WTC11 (cell line): ENCODE measurements at regions not wholly inside any gene's neighbourhood (a gene's known extent, or its start where the extent isn't known, plus 50 kb on each side); places are given as distances from the start of the nearest gene placed in this dataset.

Source experiments
- ATAC-seq: fragments of 200-7000 bp; cut with Tn5 transposase; 2 replicates; pipeline ENCODE4 v1.10.0; 2021; ENCODE audit warnings: mild to moderate bottlenecking, moderate library complexity
- CTCF ChIA-PET: fragments of 300-600 bp; sonication (Branson Sonifier 250); formaldehyde crosslinking; loops from one replicate; lab custom pipeline; 2021; ENCODE audit warnings: antibody characterized with exemption; lab: Charles Lee
- POLR2A ChIA-PET: fragments of 350-600 bp; sonication (Branson Sonifier 250); formaldehyde crosslinking; loops from one replicate; lab custom pipeline; 2021; ENCODE audit warnings: antibody characterized with exemption; lab: Charles Lee
- DNase-seq: peaks from one replicate; pipeline ENCODE4 v3.0.0; 2021; ENCODE audit warnings: low spot score
- H3K27ac Mint-ChIP-seq: 2 replicates; pipeline ENCODE4 v1.8.0; 2021; ENCODE audit warnings: mixed read lengths
- H3K27me3 Mint-ChIP-seq: 2 replicates; pipeline ENCODE4 v1.8.0; 2021; ENCODE audit warnings: low read depth, mild to moderate bottlenecking, moderate library complexity, mixed read lengths
- H3K36me3 Mint-ChIP-seq: 2 replicates; pipeline ENCODE4 v1.8.0; 2021; ENCODE audit warnings: mixed read lengths
- H3K4me1 Mint-ChIP-seq: 2 replicates; pipeline ENCODE4 v1.8.0; 2022; ENCODE audit warnings: mixed read lengths
- H3K4me3 Mint-ChIP-seq: 2 replicates; pipeline ENCODE4 v1.8.0; 2021; ENCODE audit warnings: mild to moderate bottlenecking, moderate library complexity, mixed read lengths
- H3K9me3 Mint-ChIP-seq: 2 replicates; pipeline ENCODE4 v1.8.0; 2021; ENCODE audit warnings: mixed read lengths
- ATF1 ChIP-seq: sonication (generic); formaldehyde crosslinking; IDR thresholded peaks from 2 replicates; pipeline ENCODE4 v1.8.1; 2023; ENCODE audit warnings: mild to moderate bottlenecking, moderate library complexity, missing genetic modification reagents
- EMX1 ChIP-seq: fragments of 250-450 bp; sonication (Bioruptor Pico); IDR thresholded peaks from 2 replicates; pipeline ENCODE4 v1.8.0; 2021; ENCODE audit warnings: mild to moderate bottlenecking
- FOXK1 ChIP-seq: sonication (generic); formaldehyde crosslinking; IDR thresholded peaks from 2 replicates; pipeline ENCODE4 v1.8.0; 2022; ENCODE audit warnings: mild to moderate bottlenecking, moderate library complexity, missing genetic modification reagents
- GABPB1 ChIP-seq: sonication (generic); formaldehyde crosslinking; IDR thresholded peaks from 2 replicates; pipeline ENCODE4 v1.8.1; 2023; ENCODE audit warnings: mild to moderate bottlenecking, missing genetic modification reagents
- IRF2 ChIP-seq: sonication (generic); formaldehyde crosslinking; IDR thresholded peaks from 2 replicates; pipeline ENCODE4 v1.8.0; 2022; ENCODE audit warnings: low read depth, missing genetic modification reagents, borderline replicate concordance
- NR1H2 ChIP-seq: sonication (generic); formaldehyde crosslinking; IDR thresholded peaks from 2 replicates; pipeline ENCODE4 v1.9.0; 2021; ENCODE audit warnings: mild to moderate bottlenecking, moderate library complexity, missing genetic modification reagents
- OVOL2 ChIP-seq: fragments of 250-450 bp; sonication (Bioruptor Pico); IDR thresholded peaks from 2 replicates; pipeline ENCODE4 v1.9.0; 2021; ENCODE audit warnings: mild to moderate bottlenecking, borderline replicate concordance
- SMAD3 ChIP-seq: sonication (generic); formaldehyde crosslinking; IDR thresholded peaks from 2 replicates; pipeline ENCODE4 v1.8.0; 2022; ENCODE audit warnings: missing genetic modification reagents, mild to moderate bottlenecking, borderline replicate concordance
- ZNF121 ChIP-seq: sonication (generic); formaldehyde crosslinking; IDR thresholded peaks from 2 replicates; pipeline ENCODE4 v1.8.0; 2023; ENCODE audit warnings: missing genetic modification reagents
- ZNF671 ChIP-seq: fragments of 250-450 bp; sonication (Bioruptor Pico); IDR thresholded peaks from 2 replicates; pipeline ENCODE4 v1.8.0; 2021; ENCODE audit warnings: mild to moderate bottlenecking
- TF ChIP-seq, protein P1 (sequence below): sonication (generic); formaldehyde crosslinking; IDR thresholded peaks from 2 replicates; pipeline ENCODE4 v1.8.0; 2022; ENCODE audit warnings: mild to moderate bottlenecking, missing genetic modification reagents
- TF ChIP-seq, protein P2 (sequence below): fragments of 250-450 bp; sonication (Bioruptor Pico); IDR thresholded peaks from 2 replicates; pipeline ENCODE4 v1.9.0; 2021; ENCODE audit warnings: moderate library complexity, mild to moderate bottlenecking, inconsistent platforms, borderline replicate concordance
- TF ChIP-seq, protein P3 (sequence below): sonication (generic); formaldehyde crosslinking; IDR thresholded peaks from 2 replicates; pipeline ENCODE4 v1.8.1; 2023; ENCODE audit warnings: mild to moderate bottlenecking, missing genetic modification reagents, borderline replicate concordance
- TF ChIP-seq, protein P4 (sequence below): sonication (generic); formaldehyde crosslinking; IDR thresholded peaks from 2 replicates; pipeline ENCODE4 v1.8.1; 2022; ENCODE audit warnings: low read depth, missing genetic modification reagents, borderline replicate concordance
- TF ChIP-seq, protein P5 (sequence below): sonication (generic); formaldehyde crosslinking; IDR thresholded peaks from 2 replicates; pipeline ENCODE4 v1.8.1; 2022; ENCODE audit warnings: mild to moderate bottlenecking, missing genetic modification reagents, moderate library complexity, borderline replicate concordance
- TF ChIP-seq, protein P6 (sequence below): fragments of 250-450 bp; sonication (Bioruptor Pico); conservative IDR thresholded peaks from 2 replicates; pipeline ENCODE4 v1.9.0; 2021; ENCODE audit warnings: mild to moderate bottlenecking
- TF ChIP-seq, protein P7 (sequence below): sonication (generic); formaldehyde crosslinking; IDR thresholded peaks from 2 replicates; pipeline ENCODE4 v1.8.1; 2023; ENCODE audit warnings: mild to moderate bottlenecking, missing genetic modification reagents

DNA sequence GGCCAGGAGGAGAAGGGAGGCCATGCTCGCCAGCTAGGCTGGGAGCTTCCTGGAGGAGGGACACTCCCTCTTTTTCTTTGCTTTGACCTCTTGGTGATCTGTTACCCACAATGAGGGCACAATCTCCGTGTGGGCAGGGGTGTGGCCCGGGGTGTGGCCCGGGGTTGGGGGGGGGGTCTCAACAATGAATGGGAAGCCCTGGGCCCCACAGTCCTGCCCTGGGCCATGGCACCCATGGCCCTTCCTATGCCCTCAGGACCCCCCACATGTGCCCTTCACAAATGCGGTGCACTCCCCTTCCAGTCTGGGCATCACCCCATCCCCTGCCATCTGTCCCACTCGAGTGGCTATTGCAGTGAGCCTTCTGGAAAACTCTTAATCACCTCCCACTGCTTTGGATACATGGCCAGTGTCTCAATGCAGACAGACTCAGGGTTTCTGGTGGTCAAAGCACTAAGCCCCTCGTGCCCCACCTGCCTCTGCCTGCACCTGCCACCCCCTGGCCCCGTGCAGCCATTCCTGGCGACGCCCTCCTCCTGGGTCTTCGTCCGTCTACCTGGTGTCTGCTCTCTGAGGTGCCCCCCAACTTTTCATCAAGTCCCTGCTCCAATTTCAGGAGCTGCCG is 611.3 kb downstream of the TBC1D22A start:
- TF ChIP-seq OVOL2 (CRISPR knock-in tag): no peak
- H3K4me3 Mint-ChIP-seq: no peak overlapping the region
- no peak overlapping the region for H3K27ac Mint-ChIP-seq
- ChIA-PET POLR2A (no interaction called here), CTCF (no interaction called here)
- ATAC-seq: no peak
- no peak for DNase-seq
- H3K4me1 Mint-ChIP-seq: no peaks in the 10 kb centered on the region
- peaks cover 19% of the 10 kb centered on the region for H3K9me3 Mint-ChIP-seq
- H3K27me3 Mint-ChIP-seq: peaks cover 30% of the 10 kb centered on the region
- peaks cover 15% of the 10 kb centered on the region for H3K36me3 Mint-ChIP-seq

DNA sequence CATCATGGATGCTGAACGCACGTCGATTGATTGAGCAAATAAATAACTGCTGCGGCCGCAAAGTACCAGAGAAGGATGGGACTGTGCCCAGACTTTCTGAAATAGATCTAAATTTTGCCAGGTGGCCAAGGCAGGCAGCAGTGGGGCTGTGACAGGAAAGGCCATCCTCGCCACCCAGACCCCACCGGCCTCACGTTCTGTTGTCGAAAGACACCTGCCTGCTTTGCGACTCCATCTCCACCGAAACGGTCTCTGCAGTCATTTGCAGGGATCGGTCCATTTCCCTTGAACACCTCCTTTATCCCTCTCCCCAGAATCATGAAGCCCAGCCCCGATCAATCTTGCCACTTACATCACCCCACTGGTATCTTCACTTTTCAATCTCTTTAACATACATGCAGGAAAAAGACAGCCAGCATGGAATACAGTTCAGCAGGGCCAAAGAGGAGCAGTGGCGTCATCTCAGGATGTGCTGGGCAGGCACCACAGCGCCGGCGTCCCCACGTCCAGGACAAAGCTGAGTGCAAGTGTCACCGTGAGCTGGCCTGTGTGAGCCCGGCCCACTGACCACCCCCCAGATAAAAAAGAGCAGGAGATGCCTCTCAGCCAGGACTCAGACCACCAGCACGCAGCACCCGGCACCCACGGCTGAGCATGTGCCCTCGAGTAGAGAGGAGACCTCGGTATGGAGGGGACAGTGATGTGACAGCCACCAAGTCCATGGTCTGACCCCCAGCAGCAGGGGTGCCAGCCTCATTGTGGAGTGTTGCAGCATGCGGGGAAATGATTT is 610.3 kb downstream of the TBC1D22A start:
- Mint-ChIP-seq H3K27me3 (peaks cover 20% of the 10 kb centered on the region), H3K27ac (no peak overlapping the region), H3K4me3 (no peak overlapping the region), H3K4me1 (no peaks in the 10 kb centered on the region), H3K9me3 (peaks cover 9% of the 10 kb centered on the region), H3K36me3 (peaks cover 5% of the 10 kb centered on the region; the same call in 1 of the 2 replicates)
- ATAC-seq: no peak
- TF ChIP-seq, protein P1, sequence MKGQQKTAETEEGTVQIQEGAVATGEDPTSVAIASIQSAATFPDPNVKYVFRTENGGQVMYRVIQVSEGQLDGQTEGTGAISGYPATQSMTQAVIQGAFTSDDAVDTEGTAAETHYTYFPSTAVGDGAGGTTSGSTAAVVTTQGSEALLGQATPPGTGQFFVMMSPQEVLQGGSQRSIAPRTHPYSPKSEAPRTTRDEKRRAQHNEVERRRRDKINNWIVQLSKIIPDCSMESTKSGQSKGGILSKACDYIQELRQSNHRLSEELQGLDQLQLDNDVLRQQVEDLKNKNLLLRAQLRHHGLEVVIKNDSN: no peak
- TF ChIP-seq GABPB1 (CRISPR knock-in tag): no peak
- no peak for TF ChIP-seq FOXK1 (CRISPR knock-in tag)
- no peak for TF ChIP-seq ATF1
- no peak for TF ChIP-seq ZNF121 (CRISPR knock-in tag)
- no peak for TF ChIP-seq ZNF671 (CRISPR knock-in tag)
- TF ChIP-seq, protein P2, sequence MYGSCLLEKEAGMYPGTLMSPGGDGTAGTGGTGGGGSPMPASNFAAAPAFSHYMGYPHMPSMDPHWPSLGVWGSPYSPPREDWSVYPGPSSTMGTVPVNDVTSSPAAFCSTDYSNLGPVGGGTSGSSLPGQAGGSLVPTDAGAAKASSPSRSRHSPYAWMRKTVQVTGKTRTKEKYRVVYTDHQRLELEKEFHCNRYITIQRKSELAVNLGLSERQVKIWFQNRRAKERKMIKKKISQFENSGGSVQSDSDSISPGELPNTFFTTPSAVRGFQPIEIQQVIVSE: no peak
- TF ChIP-seq OVOL2 (CRISPR knock-in tag): no peak
- TF ChIP-seq, protein P3, sequence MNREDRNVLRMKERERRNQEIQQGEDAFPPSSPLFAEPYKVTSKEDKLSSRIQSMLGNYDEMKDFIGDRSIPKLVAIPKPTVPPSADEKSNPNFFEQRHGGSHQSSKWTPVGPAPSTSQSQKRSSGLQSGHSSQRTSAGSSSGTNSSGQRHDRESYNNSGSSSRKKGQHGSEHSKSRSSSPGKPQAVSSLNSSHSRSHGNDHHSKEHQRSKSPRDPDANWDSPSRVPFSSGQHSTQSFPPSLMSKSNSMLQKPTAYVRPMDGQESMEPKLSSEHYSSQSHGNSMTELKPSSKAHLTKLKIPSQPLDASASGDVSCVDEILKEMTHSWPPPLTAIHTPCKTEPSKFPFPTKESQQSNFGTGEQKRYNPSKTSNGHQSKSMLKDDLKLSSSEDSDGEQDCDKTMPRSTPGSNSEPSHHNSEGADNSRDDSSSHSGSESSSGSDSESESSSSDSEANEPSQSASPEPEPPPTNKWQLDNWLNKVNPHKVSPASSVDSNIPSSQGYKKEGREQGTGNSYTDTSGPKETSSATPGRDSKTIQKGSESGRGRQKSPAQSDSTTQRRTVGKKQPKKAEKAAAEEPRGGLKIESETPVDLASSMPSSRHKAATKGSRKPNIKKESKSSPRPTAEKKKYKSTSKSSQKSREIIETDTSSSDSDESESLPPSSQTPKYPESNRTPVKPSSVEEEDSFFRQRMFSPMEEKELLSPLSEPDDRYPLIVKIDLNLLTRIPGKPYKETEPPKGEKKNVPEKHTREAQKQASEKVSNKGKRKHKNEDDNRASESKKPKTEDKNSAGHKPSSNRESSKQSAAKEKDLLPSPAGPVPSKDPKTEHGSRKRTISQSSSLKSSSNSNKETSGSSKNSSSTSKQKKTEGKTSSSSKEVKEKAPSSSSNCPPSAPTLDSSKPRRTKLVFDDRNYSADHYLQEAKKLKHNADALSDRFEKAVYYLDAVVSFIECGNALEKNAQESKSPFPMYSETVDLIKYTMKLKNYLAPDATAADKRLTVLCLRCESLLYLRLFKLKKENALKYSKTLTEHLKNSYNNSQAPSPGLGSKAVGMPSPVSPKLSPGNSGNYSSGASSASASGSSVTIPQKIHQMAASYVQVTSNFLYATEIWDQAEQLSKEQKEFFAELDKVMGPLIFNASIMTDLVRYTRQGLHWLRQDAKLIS (CRISPR knock-in tag): no peak
- no peak for TF ChIP-seq IRF2 (CRISPR knock-in tag)
- POLR2A ChIA-PET: no interaction called here
- CTCF ChIA-PET: no interaction called here
- no peak for DNase-seq

DNA sequence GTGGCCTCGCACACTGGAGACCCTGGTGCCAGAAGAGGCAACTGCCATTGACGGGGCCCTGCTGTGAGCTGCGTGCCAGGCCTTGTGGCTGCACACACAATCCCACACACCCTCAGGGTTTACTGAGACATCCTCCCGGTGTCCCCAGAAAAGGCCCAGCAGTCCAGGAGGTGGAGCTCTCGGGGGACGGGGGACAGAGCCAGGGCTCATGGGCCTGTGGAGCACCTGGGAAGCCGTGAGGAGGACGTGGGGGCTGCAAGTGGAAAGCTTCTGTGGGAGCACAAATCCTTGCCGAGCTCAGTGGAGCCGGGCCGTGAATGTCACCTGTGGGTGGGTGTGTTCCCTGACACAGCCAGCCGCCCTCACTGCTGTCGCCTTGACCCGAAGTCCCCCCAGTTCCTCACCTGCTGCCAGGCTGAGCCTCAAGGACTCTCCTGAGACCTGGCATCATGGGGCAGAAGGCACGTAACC is 609.7 kb downstream of the TBC1D22A start:
- no peaks in the 10 kb centered on the region for H3K36me3 Mint-ChIP-seq
- H3K4me3 Mint-ChIP-seq: no peak overlapping the region
- CTCF ChIA-PET: no interaction called here
- POLR2A ChIA-PET: no interaction called here
- H3K4me1 Mint-ChIP-seq: no peaks in the 10 kb centered on the region
- H3K27ac Mint-ChIP-seq: no peak overlapping the region
- H3K9me3 Mint-ChIP-seq: peaks cover 4% of the 10 kb centered on the region; the same call in 1 of the 2 replicates
- no peak for ATAC-seq
- DNase-seq: no peak
- peaks cover 15% of the 10 kb centered on the region for H3K27me3 Mint-ChIP-seq
- TF ChIP-seq, protein P4, sequence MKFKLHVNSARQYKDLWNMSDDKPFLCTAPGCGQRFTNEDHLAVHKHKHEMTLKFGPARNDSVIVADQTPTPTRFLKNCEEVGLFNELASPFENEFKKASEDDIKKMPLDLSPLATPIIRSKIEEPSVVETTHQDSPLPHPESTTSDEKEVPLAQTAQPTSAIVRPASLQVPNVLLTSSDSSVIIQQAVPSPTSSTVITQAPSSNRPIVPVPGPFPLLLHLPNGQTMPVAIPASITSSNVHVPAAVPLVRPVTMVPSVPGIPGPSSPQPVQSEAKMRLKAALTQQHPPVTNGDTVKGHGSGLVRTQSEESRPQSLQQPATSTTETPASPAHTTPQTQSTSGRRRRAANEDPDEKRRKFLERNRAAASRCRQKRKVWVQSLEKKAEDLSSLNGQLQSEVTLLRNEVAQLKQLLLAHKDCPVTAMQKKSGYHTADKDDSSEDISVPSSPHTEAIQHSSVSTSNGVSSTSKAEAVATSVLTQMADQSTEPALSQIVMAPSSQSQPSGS (CRISPR knock-in tag): no peak
- TF ChIP-seq, protein P5, sequence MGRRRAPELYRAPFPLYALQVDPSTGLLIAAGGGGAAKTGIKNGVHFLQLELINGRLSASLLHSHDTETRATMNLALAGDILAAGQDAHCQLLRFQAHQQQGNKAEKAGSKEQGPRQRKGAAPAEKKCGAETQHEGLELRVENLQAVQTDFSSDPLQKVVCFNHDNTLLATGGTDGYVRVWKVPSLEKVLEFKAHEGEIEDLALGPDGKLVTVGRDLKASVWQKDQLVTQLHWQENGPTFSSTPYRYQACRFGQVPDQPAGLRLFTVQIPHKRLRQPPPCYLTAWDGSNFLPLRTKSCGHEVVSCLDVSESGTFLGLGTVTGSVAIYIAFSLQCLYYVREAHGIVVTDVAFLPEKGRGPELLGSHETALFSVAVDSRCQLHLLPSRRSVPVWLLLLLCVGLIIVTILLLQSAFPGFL (CRISPR knock-in tag): no peak
- TF ChIP-seq, protein P6, sequence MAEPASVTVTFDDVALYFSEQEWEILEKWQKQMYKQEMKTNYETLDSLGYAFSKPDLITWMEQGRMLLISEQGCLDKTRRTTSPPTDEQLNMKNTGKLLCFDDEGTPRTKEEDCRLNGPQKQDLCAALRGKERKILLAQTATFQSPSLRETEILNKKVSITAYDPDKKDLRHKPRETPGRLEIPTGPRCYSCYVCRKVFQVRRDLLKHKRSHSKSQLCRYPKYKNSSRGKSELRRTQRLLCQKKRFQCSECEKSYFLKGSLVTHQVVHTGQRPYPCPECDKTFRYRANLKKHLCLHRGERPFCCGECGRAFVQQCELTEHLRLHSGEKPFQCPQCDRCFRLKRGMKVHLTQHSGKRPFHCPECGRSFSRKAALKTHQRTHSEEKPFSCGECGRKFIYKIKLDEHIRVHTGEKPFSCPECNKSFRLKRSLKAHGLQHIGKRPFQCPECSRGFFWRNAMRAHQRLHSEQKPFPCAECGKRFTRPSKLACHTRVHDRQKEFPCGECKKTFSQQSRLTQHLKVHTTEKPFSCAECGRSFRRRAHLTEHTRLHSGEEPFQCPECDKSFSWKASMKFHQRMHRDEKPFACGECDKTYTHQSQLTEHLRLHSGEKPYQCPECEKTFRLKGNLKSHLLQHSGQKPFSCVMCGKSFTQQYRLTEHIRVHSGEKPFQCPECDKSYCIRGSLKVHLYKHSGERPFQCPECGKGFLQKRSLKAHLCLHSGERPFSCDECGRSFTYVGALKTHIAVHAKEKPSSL: no peak
- no peak for TF ChIP-seq EMX1 (CRISPR knock-in tag)
- no peak for TF ChIP-seq SMAD3 (CRISPR knock-in tag)
- TF ChIP-seq, protein P7, sequence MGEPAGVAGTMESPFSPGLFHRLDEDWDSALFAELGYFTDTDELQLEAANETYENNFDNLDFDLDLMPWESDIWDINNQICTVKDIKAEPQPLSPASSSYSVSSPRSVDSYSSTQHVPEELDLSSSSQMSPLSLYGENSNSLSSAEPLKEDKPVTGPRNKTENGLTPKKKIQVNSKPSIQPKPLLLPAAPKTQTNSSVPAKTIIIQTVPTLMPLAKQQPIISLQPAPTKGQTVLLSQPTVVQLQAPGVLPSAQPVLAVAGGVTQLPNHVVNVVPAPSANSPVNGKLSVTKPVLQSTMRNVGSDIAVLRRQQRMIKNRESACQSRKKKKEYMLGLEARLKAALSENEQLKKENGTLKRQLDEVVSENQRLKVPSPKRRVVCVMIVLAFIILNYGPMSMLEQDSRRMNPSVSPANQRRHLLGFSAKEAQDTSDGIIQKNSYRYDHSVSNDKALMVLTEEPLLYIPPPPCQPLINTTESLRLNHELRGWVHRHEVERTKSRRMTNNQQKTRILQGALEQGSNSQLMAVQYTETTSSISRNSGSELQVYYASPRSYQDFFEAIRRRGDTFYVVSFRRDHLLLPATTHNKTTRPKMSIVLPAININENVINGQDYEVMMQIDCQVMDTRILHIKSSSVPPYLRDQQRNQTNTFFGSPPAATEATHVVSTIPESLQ (CRISPR knock-in tag): no peak
- TF ChIP-seq ATF1: no peak
- no peak for TF ChIP-seq NR1H2 (CRISPR knock-in tag)
